ENCODE measurements at regions not wholly inside any gene's neighbourhood (a gene's known extent, or its start where the extent isn't known, plus 50 kb on each side); places are given as distances from the start of the nearest gene placed in this dataset.

- no peak overlapping the region for H3K4me2 ChIP-seq (ENCODE audit: low read depth, low read length)
- no peaks in the 10 kb centered on the region for H3K4me1 ChIP-seq (ENCODE audit: insufficient read depth, low read length)
- DNase-seq (ENCODE audit: low spot score) (no peak), FAIRE-seq (no peak), ATAC-seq (no peak)
- no peak overlapping the region for H3K4me3 ChIP-seq (replicated peaks in 1 of 3; ENCODE audit: insufficient read depth in 1 of 3, low read depth in 2 of 3, low read length in 3 of 3)
- no peaks in the 10 kb centered on the region for H3K79me2 ChIP-seq (ENCODE audit: insufficient read depth, low read length)
- ChIA-PET POLR2A (no interaction called here), CTCF (ENCODE audit: low intra/inter-chr PET ratio, low total read pairs) (no interaction called here)
- H3K9ac ChIP-seq (ENCODE audit: insufficient read depth, low read depth, low read length), result no peak overlapping the region
- BruUV-seq (replicated peaks), result no TSS peak
- no peak overlapping the region for H3K27ac ChIP-seq (ENCODE audit: extremely low read length, insufficient read depth, low read length)
- H3K9me3 ChIP-seq (ENCODE audit: low read length), result no peaks in the 10 kb centered on the region
- TF ChIP-seq ZNF577 (CRISPR knock-in tag; IDR thresholded peaks at IDR 0.05; ENCODE audit: borderline replicate concordance, low read depth) (no peak), PAX8 (CRISPR knock-in tag; IDR thresholded peaks at IDR 0.05; ENCODE audit: borderline replicate concordance) (no peak), HOXA9 (CRISPR knock-in tag; IDR thresholded peaks at IDR 0.05; ENCODE audit: borderline replicate concordance) (no peak), ZNF83 (CRISPR knock-in tag; IDR thresholded peaks at IDR 0.05; ENCODE audit: borderline replicate concordance) (no peak), POLR2A (IDR thresholded peaks at IDR 0.05; ENCODE audit: insufficient read depth in 1 of 2, low read depth in 2 of 2, low read length in 2 of 2) (no peak), ZNF124 (CRISPR knock-in tag; IDR thresholded peaks at IDR 0.05) (no peak), SP140L (CRISPR knock-in tag; IDR thresholded peaks at IDR 0.05; ENCODE audit: borderline replicate concordance) (no peak), PPARG (CRISPR knock-in tag; conservative IDR thresholded peaks at IDR 0.05) (no peak), PHF20 (CRISPR knock-in tag; IDR thresholded peaks at IDR 0.05) (no peak), ZNF446 (CRISPR knock-in tag; IDR thresholded peaks at IDR 0.05) (no peak), ZC3H13 (CRISPR knock-in tag; IDR thresholded peaks at IDR 0.05) (no peak)
- TF ChIP-seq, protein P1, sequence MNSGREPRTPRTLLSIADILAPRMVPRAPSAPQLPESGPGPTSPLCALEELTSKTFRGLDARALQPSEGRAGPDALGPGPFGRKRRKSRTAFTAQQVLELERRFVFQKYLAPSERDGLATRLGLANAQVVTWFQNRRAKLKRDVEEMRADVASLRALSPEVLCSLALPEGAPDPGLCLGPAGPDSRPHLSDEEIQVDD (CRISPR knock-in tag; IDR thresholded peaks at IDR 0.05; ENCODE audit: borderline replicate concordance), result no peak
- H3K36me3 ChIP-seq (replicated peaks in 1 of 2; ENCODE audit: control insufficient read depth in 1 of 2, insufficient read depth in 2 of 2, low read length in 2 of 2), result no peaks in the 10 kb centered on the region
- in situ Hi-C loops (cut with HindIII; ENCODE audit: extremely low pct_ligation_motif_present, low pct_unique_long_range_greater_than_20kb), result no loop called here
- H3K27me3 ChIP-seq (ENCODE audit: control insufficient read depth in 1 of 2, insufficient read depth in 2 of 2, low read length in 2 of 2), result no peaks in the 10 kb centered on the region
- no peaks in the 10 kb centered on the region for H4K20me1 ChIP-seq (ENCODE audit: insufficient read depth, low read length)
- no peak overlapping the region for H2AFZ ChIP-seq (ENCODE audit: low read length)
- intact Hi-C loops (cut with micrococcal nuclease; ENCODE audit: unreplicated experiment), result no loop called here
- 7% methylated on average over 4 of the region's 4 CpGs for WGBS (ENCODE audit: low lambda C conversion rate)
Measured at GRCh38 chr5:88555674-88556073, 287.0 kb upstream of the TMEM161B start.
